ENCODE measurements at regions not wholly inside any gene's neighbourhood (a gene's known extent, or its start where the extent isn't known, plus 50 kb on each side); places are given as distances from the start of the nearest gene placed in this dataset.

GRCh38 chr3:154783521-154783931, 296.6 kb upstream of the MME start:
- DNase-seq (ENCODE audit: low spot score in 2 of 2) = no peak
- H3K27ac ChIP-seq = peak overlapping the region in 2 of 4 donors; percentile 51 to 65
- no peaks in the 10 kb centered on the region for H3K9me3 ChIP-seq
- WGBS, 2 donors = 46 to 57% methylated on average over 4 of the region's 4 CpGs
- H3K4me3 ChIP-seq = no peak overlapping the region
- H3K27me3 ChIP-seq = no peaks in the 10 kb centered on the region
- no peaks in the 10 kb centered on the region for H3K36me3 ChIP-seq
- peaks cover 0 to 33% (median 7%) of the 10 kb centered on the region in 4 donors for H3K4me1 ChIP-seq
- peak in 1 of 2 donors; percentile 69 for TF ChIP-seq EP300 (IDR thresholded peaks at IDR 0.05)
- TF ChIP-seq POLR2A (IDR thresholded peaks at IDR 0.05) = no peak
- TF ChIP-seq CTCF (IDR thresholded peaks at IDR 0.05) = no peak

GRCh38 chr3:154783061-154783460, 297.1 kb upstream of the MME start:
- Histone ChIP-seq H3K36me3 (no peaks in the 10 kb centered on the region), H3K27me3 (no peaks in the 10 kb centered on the region), H3K4me1 (peaks cover 0 to 33% (median 7%) of the 10 kb centered on the region in 4 donors), H3K9me3 (no peaks in the 10 kb centered on the region), H3K4me3 (no peak overlapping the region), H3K27ac (peak overlapping the region in 2 of 4 donors; percentile 51 to 65)
- 59 to 72% methylated on average over 3 of the region's 3 CpGs for WGBS, 2 donors
- no peak for TF ChIP-seq POLR2A (IDR thresholded peaks at IDR 0.05)
- peak in 1 of 2 donors; percentile 30 for DNase-seq (ENCODE audit: low spot score in 2 of 2)

GRCh38 chr3:154782151-154782550, 298.0 kb upstream of the MME start:
- WGBS, 2 donors = 66 to 68% methylated on average over 2 of the region's 2 CpGs
- H3K36me3 ChIP-seq = no peaks in the 10 kb centered on the region

GRCh38 chr3:154781595-154781994, 298.5 kb upstream of the MME start:
- H3K4me3 ChIP-seq = no peak overlapping the region
- peak overlapping the region in 2 of 4 donors; percentile 10 to 52 for H3K27ac ChIP-seq
- H3K4me1 ChIP-seq = peaks cover 0 to 33% (median 7%) of the 10 kb centered on the region in 4 donors
- WGBS, 2 donors = 87 to 90% methylated on average over 3 of the region's 3 CpGs
- H3K27me3 ChIP-seq = no peaks in the 10 kb centered on the region
- no peaks in the 10 kb centered on the region for H3K9me3 ChIP-seq
- TF ChIP-seq CTCF (IDR thresholded peaks at IDR 0.05) = no peak
- TF ChIP-seq POLR2A (IDR thresholded peaks at IDR 0.05) = no peak
- no peak for TF ChIP-seq EP300 (IDR thresholded peaks at IDR 0.05)
- DNase-seq (ENCODE audit: low spot score in 2 of 2) = no peak
- no peaks in the 10 kb centered on the region for H3K36me3 ChIP-seq

More at GRCh38 chr3:154782151-154782550, 298.0 kb upstream of the MME start:
- no peak for DNase-seq (ENCODE audit: low spot score in 2 of 2)
- peak overlapping the region in 2 of 4 donors; percentile 51 to 65 for H3K27ac ChIP-seq
- H3K4me3 ChIP-seq = no peak overlapping the region
- H3K9me3 ChIP-seq = no peaks in the 10 kb centered on the region
- no peak for TF ChIP-seq EP300 (IDR thresholded peaks at IDR 0.05)
- no peak for TF ChIP-seq POLR2A (IDR thresholded peaks at IDR 0.05)
- TF ChIP-seq CTCF (IDR thresholded peaks at IDR 0.05) = no peak
- H3K4me1 ChIP-seq = peaks cover 0 to 33% (median 7%) of the 10 kb centered on the region in 4 donors
- H3K27me3 ChIP-seq = no peaks in the 10 kb centered on the region

- no peaks in the 10 kb centered on the region for H3K27me3 ChIP-seq
- H3K4me3 ChIP-seq = no peak overlapping the region
- H3K27ac ChIP-seq = peak overlapping the region in 1 of 4 donors; percentile 51
- no peaks in the 10 kb centered on the region for H3K9me3 ChIP-seq
- DNase-seq (ENCODE audit: low spot score in 2 of 2) = no peak
- WGBS, 2 donors = 58 to 69% methylated on average over 1 of the region's 1 CpG
- H3K36me3 ChIP-seq = no peaks in the 10 kb centered on the region
- no peak for TF ChIP-seq POLR2A (IDR thresholded peaks at IDR 0.05)
- TF ChIP-seq EP300 (IDR thresholded peaks at IDR 0.05) = no peak
- no peak for TF ChIP-seq CTCF (IDR thresholded peaks at IDR 0.05)
- H3K4me1 ChIP-seq = peaks cover 0 to 33% (median 7%) of the 10 kb centered on the region in 4 donors
Observed at GRCh38 chr3:154780263-154780662, 299.9 kb upstream of the MME start.

- H3K9me3 ChIP-seq = no peaks in the 10 kb centered on the region
- TF ChIP-seq POLR2A (IDR thresholded peaks at IDR 0.05) (no peak), EP300 (IDR thresholded peaks at IDR 0.05) (peak in 1 of 2 donors; percentile 79), CTCF (IDR thresholded peaks at IDR 0.05) (no peak)
- DNase-seq (ENCODE audit: low spot score in 2 of 2) = peak in 1 of 2 donors; percentile 62
- no peaks in the 10 kb centered on the region for H3K27me3 ChIP-seq
- peak overlapping the region in 1 of 4 donors; percentile 51 for H3K27ac ChIP-seq
- H3K4me3 ChIP-seq = no peak overlapping the region
- peaks cover 0 to 33% (median 7%) of the 10 kb centered on the region in 4 donors for H3K4me1 ChIP-seq
- no peaks in the 10 kb centered on the region for H3K36me3 ChIP-seq
- WGBS, 2 donors = 10 to 14% methylated on average over 2 of the region's 2 CpGs
Observed at GRCh38 chr3:154779571-154779970, 300.5 kb upstream of the MME start.
